Stromal cell of bone marrow (primary cell): ENCODE measurements at regions not wholly inside any gene's neighbourhood (a gene's known extent, or its start where the extent isn't known, plus 50 kb on each side); places are given as distances from the start of the nearest gene placed in this dataset.
"Not testable (repeated sequence)": the region's sequence is repeated elsewhere in the genome, so short reads cannot be mapped to it uniquely, and the experiment has no call there.

ENCODE experiments used
- DNase-seq: peaks from one replicate; pipeline ENCODE4 v3.0.0-alpha.2; 2012; ENCODE audit warnings: low read depth

DNA sequence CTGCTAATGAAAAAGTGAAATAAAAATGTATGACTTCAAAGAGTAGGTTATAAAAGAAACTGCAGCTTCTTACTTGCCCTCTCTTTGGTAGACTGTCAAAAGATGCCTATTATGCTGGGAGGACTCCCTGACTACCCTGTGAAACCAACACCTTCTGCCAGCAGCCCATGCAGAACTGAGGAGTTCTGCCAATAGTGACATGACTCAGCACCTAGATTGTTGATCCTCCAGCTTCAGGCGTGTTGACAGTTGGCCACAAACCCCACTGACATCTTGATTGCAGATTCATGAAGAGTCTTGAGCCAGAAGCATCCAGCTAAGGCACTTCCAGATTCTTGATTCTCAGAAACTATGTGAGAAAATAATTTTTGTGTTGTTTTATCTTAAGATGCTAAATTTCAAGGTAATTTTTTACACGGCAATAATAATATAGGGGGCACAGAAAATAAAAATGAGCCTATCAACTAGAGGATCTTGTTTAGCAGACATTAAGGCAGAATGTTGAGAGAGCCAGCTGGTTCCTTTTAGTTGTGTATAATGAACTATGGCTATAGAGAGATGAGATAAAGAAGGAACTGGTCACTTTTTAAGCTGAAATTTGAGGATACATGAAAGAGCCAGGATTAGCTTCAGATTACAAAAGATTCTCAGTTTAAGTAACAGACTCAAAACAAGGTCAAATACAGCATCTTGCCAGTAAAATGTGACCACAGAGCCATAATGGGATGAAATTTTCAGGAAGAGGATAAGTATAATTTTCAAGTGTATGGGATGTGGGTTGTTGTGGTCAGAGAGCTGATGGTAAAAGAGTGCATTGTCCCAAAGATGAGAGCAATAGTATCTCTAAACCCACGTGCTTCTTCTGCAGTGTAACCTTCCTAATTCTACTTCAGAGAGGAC is 588.7 kb upstream of the CBLB start:
- DNase-seq: peak; percentile 95

DNA sequence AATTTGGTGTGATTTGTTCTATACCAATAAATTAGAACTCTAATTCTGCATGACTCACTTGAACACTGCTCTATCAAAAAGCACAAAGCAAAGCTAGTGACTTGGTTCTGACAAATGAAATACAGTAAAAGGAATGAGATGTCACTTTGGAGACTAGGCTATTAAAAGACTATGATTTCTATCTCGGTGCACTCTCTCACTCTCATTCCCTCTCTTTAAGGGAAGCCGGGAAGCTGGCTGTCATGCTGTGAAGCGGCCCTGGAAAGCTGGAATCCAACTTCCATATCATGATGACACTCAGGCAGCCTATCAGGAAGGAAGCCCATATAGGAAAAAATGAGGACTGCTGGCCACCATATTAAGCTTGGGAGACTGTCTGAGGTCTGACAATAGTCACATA is 590.1 kb upstream of the CBLB start:
- no peak for DNase-seq

DNA sequence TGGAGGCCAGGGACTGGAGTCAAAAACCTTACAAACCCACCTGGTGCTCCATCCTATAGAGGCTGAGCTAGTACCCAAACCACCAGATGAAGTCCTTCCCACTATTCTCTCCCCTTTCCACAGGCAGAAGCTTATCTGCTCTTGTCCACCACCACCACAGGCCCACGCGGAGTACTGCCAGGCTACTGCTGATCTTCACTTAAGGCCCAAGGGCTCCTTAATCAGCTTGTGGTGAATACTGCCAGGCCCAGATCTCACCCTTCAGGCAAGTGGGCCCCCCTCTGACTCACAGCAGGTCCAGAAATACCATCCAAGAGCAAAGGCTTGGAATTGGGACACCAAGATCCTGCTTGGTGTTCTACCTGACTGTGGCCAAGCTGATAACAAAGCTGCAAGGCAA is 598.1 kb upstream of the CBLB start:
- DNase-seq: no peak

DNA sequence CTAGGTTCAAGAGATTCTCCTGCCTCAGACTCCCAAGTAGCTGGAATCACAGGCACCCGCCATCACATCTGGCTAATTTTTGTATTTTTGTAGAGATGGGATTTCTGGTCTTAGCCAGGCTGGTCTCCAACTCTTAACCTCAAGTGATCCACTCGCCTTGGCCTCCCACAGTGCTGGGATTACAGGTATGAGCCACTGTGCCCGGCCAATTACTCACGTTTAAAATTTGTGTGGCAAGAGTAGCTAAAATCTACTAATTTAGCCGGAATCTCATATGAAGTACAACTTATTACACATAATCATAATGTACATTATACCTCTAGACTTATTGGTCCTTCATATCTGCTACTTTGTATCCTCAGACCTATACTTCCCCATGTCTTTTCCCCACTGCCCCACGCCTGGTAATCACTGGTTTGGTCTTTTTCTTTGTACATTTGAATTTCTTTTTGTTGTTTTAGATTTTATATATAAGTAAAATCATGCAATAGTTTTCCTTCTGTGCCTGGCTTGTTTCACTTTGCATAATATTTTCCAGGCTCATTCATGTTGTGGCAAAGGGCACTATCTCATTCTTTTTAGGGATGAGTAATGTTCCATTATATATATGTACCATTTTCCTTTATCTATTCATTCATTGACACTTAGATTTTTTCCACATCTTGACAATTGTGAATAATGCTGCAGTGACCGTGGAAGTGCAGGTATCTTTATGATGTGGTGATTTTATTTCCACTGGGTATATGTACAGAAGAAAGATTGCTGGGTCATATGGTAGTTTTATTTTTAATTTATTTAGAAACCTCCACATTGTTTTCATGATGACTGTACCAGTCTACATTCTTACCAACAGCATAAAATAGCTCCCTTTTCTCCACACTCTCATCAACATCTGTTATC is 605.0 kb upstream of the CBLB start:
- no peak for DNase-seq

DNA sequence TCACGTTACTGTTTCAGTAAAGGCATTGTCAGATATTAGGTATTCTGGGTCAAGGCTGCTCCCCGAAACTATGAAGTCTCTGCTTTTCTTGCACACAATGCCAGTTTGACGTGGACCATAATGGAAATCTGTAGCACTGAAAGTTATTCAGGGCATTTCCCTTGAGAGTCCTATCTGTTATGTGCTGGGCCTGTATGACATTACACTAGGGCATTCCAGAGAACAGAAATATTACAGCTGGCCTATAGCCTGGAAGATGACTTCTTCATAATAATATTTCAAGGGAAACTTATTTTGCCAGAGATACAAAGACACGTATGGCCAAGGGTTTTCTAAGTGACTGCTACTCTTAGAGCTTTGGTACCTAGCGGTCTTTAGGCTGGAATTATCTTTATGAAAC is 613.6 kb upstream of the CBLB start:
- no peak for DNase-seq

DNA sequence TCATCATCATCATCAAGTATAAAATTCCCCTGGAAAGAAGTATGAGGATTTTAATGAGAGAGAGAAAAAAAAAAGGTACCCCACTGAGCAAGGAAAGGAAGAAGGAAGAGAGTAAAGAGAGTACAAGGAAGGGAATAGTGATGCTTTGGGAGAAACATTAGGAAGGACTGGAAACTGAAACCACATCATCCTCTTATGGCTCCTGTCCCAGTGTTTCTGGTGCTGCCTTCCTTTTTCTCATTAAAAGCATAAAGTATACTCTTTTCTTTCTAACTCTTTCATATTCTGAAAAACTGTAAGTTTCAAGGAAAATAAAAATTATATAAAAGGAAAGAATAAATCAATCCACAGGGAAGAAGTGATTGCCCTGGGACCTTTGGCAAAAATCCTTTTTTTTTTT is 616.4 kb upstream of the CBLB start:
- DNase-seq: peak; percentile 28

DNA sequence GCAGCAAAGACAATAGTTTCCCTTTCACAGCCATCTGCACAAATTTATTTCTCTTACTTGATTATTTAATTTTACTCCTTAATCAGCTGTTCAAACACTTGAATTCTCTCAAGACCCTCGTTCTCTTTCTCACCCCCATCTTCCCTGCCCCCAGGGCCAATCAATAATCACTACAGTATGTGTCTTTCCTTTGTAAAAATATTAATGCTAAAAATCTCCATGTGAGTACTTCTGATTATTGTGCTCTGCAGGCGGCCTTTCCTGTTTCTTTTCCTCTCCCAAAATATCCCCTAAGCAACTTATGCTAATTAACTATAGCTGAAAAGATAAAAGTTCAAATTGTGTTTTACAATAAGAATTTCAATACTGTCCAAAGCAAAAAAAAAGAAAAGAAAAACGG is 617.0 kb upstream of the CBLB start:
- DNase-seq: no peak

DNA sequence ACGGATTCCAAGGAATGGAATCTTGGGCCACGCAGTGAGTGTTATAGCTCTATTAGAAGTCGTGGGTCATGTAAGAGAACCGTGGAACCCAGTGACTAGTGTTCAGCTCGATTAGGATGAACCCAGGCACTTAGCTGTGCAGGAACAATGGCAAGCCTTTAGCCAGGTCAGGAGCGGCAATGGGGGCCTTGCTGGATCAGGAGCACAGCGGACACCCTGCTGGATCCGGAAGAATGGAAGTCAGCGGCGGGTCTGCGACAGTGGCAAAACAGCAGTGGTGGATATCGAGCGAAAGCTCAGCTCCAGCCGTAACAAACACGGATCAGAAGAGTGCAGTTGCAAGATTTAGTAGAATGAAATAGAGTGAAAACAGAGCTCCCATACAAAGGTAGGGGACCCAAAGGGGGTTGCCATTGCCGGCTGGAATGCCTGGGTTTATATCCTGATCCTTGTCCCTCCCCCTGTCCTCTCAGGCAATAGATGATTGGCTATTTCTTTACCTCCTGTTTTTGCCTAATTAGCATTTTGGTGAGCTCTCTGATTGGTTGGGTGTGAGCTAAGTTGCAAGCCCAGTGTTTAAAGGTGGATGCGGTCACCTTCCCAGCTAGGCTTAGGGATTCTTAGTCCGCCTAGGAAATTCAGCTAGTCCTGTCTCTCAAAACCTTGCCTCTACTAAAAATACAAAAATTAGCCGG is 618.3 kb upstream of the CBLB start:
- DNase-seq: not testable (repeated sequence)

DNA sequence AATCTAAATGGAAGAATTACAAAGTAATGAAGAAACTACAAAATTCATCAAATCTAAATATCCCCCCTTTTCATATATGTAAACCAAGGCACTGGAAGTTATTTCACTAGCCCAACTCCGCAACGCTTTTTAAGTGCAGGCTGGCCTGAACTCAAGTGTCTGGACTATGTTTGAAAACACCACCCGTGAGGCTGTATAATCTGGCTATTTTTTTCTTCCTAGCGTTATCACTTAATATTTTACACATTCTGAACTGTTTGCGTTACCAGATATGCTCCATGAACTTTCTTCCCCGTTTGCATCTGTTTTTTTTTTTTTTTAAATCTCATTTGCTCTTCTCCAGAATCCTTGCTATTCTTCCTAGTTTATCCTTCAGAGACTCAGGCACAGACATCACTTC is 619.5 kb upstream of the CBLB start:
- no peak for DNase-seq

DNA sequence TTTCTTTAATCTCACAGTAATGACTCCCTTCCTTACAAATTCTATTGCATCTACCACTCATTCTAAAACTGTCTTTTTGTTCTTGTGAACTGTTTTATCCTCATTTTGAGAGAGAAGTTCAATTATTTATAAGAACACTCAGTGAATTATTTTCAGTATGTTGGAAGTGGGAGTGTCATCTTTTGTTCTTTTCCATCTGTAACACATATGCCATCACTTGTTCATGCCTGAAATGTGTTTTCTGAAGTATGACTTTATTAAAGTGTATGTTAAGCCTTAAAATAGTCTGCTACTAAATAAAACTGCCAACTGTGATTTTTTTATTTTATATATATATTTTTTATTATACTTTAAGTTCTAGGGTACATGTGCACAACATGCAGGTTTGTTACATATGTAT is 623.0 kb upstream of the CBLB start:
- DNase-seq: no peak

DNA sequence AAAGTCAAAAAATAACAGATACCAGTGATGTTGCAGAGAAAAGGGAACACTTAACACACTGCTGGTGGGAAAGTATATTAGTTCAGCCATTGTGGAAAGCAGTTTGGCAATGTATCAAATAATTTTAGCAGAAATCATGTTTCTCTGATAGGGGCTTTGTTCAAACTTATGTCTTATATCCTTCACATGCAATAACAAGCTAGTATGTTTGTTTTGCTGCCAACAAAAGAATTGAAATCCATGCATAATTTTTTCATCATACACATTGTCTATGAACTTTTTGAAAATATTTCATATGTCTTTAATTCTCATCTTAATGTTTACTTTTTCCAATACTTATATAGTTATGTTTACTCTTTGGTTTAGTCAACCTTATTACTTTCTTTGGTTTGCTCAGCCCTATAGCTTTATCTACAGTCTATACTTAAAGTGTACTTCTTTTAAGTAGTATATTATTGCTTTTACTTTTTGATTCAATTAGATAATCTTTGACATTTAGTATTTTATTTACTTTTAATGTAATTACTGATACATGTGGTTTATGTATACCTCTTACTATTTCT is 639.6 kb upstream of the CBLB start:
- no peak for DNase-seq

DNA sequence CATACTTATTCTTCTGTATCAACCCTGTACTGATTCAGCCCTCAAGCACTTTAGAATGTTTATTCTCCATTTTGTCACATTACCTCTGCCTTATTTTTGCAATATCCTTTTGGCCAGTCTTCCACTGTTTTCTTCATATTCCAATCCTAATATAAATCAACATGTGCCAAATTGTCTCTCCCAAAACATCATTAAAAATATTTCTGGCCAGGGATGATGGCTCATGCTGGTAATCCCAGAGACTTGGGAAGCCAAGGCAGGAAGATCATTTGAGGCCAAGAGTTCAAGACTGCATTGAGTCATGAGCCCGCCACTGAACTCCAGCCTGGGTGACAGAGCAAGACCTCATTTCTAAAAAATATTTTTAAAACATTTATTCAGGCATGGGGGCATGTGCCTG is 641.4 kb upstream of the CBLB start:
- DNase-seq: peak; percentile 79

DNA sequence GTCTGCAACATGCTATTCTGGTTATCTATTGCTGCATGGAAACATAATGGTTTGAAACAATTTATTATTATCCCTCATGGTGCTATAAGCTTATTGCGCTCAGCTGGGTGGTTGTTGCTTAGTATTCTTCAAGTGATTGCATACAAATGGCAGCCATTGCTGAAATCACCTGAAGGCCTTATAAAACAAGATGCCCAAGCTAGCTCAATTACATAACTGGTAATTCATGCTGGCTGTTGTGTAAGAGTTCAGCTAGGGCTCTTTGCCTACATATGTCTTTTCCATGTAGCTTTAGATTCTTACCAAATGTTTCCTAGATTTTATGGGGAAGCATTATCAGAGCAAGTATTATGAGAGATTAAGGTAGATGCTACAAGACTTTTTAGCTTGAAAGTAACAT is 644.0 kb upstream of the CBLB start:
- no peak for DNase-seq

DNA sequence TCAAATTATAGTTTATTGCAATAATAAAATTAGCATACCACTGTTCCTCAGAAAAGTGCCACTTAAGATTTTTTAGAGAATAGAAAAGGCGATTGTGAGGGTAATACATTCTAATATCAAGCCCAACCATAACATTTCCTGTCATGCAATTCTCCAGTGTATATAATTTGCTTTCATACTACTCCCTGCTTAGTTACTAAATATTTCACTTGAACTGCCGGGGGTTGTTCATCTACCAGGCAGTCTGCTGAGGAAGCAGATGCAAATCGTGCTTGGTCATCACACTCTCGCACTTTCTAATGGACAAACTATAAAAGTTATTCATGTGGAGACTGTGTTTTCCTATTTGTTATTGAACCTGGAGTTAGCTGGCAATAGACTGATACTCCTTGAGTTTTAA is 645.6 kb upstream of the CBLB start:
- DNase-seq: peak; percentile 30

DNA sequence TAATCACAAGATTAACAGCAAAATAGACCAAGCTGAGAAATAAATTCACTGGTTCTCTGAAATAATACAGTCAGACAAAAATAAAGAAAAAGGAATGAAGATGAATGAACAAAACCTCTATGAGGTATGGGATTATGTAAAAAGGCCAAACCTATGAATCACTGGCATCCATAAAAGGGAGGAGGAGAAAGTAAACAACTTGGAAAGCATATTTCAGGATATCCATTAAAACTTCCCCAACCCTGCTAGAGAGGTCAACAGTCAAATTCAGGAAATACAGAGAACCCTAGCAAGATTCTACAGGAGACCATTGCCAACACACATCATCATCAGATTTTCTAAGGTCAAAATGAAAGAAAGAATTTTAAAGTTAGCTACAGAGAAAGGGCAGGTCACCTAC is 649.7 kb upstream of the CBLB start:
- DNase-seq: no peak

DNA sequence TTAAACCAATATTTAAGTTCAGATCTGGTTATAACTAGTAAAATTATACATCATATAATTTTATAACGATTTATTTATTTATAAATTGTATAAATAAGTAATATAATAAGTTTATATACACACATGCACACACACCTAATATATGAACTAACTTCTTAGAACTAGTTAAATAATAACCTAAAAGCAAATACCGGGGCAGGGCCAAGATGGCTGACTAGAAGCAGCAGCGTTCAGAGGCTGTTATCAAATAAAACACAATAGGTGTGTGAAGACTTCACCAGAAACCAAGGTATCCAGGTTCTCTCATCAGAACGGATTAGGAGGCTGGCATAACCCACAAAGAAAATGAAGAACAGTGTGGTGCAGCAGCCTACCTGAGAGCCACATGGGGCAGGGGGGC is 653.6 kb upstream of the CBLB start:
- DNase-seq: no peak

DNA sequence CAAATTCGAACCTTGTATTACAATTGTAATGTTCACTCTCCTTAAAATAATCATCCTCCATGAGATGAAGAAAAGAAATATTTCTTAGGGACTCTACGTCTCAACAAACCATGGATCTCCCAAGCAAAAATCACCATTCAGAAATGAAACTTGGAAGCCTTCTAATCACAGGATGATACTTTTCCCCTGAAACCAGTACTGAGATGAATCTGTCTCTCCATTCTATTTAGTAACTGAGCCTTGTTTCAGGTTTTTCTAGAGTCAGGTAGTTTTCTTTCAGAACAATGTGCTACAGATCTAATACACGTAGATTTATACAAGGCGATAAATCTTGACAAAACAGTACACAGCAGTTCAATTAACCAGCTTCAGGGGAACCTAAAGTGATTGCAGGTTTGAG is 660.1 kb upstream of the CBLB start:
- DNase-seq: no peak

DNA sequence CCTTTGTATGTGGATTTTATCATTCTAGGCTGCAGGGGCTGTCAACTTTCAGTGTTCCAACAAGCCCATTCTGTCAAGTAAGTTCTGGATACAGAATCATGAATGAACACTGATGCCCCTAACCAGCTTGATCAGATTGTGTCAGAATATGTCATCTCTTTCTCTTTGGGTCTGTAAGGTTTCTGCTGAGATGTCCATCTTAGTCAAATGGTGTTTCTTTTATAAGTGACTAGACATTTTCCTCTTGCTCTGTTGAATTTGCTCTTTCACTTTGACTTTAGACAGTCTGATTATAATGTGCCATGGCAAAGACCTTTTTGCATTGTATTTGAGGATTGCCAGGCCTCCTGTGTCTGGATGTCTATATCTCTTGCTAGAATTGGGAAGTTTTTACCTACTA is 660.9 kb upstream of the CBLB start:
- no peak for DNase-seq

DNA sequence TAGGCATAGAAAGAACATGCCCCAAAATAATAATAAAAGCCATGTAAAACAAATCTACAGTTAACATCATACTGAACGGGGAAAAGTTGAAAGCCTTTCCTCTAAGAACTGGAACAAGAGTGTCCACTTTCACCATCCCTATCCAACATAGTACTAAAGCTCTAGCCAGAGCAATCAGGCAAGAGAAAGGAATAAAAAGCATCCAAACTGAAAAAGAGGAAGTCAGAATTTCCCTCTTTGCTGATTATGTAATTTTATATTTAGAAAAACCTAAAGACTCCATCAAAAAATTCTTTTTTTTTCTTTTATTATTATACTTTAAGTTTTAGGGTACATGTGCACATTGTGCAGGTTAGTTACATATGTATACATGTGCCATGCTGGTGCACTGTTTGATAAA is 661.6 kb upstream of the CBLB start:
- no peak for DNase-seq

DNA sequence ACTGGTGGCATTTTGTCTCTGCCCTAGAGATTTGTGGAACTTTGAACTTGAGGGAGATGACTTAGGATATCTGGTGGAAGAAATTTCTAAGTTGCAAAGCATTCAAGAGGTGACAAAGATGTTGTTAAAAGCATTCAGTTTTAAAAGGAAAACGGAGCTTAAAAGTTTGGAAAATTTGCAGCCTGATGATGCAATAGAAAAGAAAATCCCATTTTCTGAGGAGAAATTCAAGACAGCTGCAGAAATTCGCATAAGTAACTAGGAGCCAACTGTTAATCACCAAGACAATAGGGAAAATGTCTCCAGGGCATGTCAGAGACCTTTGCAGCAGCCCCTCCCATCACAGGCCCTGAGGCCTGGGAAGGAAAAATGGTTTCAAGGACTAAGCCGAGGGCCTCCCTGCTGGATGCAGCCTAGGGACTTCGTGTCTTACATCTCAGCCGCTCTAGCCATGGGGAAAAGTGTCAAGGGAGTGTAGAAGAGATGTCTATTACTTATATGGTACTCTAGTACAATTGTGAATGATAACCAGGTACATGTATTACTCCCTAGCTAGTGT is 663.0 kb upstream of the CBLB start:
- DNase-seq: not testable (repeated sequence)

DNA sequence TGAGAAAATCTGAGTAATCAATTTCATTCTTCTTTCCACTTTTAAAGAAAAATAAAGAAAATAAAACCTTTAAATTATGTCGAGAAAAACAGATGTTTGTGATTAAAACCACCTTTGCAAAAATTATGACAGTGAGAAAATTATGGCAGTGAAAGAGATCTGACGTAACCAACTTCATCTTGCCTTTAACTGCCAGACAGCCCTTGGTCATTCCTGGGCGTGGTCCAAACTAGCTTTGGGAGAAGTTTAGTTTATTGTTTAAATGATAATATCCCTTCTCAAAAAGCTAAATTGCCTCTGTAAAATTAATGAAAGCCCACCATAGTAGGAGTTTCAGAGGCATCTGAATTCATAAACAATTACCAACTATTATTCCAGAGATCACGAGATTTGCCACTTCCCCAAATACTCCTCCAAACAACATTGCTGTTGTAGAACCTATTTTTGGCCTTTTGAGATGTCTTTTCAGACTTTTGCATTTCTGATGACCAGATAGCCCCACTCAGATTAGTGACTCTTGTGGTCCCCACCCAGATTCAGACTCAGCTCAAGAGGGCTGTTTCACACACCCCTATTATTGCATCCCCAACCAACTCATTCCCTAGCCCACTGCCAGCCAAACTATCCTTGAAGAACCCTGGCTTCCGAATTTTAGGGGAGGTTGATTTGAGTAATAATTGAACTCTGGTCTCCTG is 664.4 kb upstream of the CBLB start:
- peak; percentile 28 for DNase-seq
